Stimulated activated CD8-positive, alpha-beta memory T cell treated with anti-CD3 and anti-CD28 coated beads, Interleukin-4, amount 100 ng/mL, for 24 hours (primary cell): ENCODE measurements at regions not wholly inside any gene's neighbourhood (a gene's known extent, or its start where the extent isn't known, plus 50 kb on each side); places are given as distances from the start of the nearest gene placed in this dataset.
"Not testable (repeated sequence)": the region's sequence is repeated elsewhere in the genome, so short reads cannot be mapped to it uniquely, and the experiment has no call there.

Experiments used
- DNase-seq: peaks from one replicate; pipeline ENCODE4 v3.0.0-alpha.2; 2020; ENCODE audit warnings: low read depth

DNA sequence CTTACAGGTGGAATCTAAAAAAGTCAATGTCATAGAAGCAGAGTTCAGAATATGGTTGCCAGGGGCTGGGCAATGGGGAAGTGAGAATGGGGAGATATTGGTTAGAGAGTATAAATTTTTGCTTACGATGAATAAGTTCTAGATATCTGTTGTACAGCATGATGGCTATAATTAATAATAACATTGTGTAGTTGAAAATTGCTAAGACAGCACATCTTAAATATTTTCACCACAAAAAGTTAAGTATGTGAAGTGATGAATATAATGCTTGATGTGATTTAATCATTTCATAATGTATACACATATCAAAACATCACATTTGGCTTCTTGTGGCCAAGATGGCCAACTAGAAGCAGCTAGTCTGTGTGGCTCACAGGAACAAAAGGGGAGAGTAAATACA lies 425.9 kb upstream of the ACO1 start:
- DNase-seq, result no peak

DNA sequence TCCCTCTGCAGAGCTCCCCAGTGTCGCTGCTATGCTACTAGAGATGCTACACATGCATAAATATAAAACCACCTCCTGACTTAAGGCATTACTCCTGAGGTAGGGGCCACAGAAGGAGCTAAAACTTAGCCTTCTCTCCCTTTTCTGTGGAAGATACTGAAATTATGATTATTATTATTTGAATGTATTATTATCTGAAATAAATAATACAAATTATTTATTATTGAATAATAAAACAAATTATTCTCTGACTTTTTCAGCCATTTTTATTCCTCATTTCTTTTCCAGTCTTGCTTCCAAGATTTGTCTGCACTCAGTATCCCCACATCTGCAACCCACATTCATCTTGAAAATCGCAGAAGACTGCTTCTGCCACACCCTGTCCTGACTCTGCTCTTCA lies 414.9 kb upstream of the ACO1 start:
- no peak for DNase-seq

DNA sequence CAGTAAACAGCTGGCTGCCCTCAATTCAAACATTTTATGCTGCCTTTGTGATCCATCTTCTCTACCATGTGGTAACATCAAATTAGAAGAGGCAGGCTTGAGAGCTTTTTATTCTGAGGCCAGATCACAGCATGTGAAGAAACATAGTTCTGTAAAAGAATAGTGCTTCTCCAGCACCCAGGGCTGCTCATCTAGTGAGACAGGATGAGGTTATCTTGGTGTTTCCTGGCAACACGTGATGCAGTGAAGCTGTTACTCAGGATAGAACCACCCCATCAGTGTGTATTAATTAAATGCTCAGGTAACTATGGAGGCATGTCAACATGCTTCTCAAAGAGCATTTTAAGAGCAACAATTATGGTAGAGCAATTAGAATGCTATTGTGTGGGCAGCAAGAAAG lies 400.5 kb upstream of the ACO1 start:
- no peak for DNase-seq

DNA sequence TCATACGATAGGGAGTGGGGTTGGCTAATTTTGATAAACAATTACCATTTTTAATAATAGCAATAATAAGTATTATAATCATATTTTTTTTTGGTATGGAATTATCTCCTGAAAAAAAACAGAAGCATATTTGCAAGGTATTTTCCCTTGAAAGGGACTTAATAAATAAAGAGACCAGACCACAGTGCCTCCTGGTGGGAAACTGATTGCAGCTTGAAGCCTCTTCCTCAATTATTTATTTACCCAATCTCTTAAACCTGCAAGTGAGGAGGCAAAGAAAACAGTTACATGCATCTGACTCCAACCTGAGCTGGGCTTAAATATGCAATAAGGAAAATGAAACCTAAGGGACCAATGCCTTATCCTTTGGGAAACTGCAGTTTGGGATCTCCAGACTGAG lies 388.1 kb upstream of the ACO1 start:
- no peak for DNase-seq

DNA sequence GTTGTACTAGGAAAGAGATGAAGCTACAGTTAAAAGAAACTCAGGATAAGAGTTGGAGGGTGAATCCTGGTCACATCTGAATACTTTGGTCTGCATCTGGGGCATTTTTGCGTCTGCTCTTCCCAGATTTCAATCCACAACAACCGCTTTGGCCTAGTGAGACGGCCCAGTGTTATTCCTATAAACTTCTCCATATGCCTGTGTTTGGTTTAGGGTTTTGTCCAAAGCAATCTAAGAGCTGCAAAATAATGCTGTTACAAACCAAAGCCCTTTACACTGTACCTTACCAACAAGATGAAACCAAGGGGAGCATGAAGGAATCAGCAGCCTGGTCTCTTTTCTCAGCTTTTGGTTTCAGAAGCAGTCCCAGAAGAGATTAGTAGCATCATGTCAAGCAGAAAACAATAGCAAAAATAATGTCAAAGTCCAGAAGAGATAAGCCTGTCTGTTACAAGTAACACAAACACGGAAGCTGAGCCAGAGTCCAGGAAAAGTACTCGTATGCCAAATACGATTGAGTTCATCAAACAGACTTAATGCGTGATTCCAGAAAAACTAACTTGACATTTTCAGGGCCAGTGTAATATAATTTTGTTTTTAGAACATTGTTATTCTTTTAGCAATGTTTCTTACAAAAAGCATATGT lies 379.9 kb upstream of the ACO1 start:
- no peak for DNase-seq

DNA sequence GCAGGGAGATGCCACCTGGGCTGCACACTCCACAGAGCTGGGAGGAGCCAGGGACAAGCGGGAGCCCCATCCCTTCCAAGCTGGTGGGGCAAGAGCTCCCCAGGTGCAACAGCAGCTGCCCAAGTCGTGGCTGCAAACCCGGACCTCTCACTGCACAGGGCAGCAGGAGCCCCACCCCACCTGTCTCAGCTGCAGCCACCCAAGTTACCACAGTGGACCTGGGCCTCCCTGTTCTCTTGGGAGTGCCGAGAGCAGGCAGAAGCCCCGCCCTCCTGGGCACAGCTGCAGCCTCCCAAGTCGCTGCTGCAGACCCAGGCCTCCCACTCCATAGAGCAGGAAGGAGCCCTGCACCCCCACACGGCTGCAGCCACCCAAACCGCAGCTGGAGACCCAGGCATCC lies 374.1 kb upstream of the ACO1 start:
- no peak for DNase-seq

DNA sequence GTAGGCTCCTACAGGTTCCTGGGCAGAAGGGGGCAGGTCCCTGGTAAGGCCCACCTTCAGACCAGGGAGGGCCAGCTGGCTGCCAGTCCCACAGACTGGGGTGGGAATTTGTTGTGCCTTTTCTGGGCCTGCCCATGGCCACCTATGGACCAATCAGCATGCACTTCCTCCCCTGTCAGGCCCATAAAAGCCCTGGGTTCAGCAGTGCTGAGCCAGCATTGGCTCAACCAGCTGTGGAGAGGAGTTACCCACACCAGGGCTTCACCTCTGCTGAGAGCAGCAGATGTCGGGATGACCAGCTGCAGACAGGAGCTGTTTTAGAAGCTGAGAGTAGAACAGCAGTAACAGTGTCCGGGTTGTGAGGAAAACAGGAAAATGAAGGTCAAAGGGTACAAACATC lies 373.4 kb upstream of the ACO1 start:
- DNase-seq, result no peak

DNA sequence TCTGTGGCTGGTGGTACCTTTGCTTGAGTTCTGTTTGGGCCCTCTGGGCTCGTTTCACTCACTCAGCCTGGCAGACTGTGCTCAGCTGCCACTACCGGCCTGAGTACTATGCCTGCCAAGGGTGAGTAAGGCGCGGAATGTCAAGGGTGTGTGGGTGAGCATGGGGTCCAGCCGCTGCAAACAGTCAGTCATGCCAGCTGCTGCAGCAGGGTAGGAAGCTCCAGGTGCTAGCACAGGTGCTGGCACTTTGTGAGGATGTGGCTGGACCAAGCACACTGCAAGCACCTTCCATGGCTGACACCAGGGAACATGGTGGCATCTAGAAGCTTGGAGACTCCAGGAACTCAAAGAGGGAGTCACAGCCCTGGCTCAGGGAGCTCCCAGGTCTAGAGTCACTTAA lies 368.6 kb upstream of the ACO1 start:
- no peak for DNase-seq

DNA sequence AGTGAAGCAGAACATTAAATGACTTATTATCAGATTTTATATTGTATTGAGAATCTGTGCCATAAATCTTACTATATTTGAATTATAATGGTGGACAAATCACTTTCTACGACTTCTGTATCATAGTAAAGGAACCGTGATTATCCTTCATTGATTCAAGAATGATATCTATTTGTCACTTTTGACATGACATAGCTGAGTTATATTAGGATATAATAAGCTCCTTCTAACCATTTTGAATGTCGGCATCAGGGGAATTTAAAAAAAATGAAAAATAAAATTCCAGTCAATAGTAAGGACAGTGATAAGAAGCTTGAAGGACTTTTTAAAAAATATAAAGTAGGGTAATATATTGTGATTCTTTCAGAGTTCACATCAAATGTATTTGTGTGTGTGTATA lies 338.9 kb upstream of the ACO1 start:
- DNase-seq, result no peak

DNA sequence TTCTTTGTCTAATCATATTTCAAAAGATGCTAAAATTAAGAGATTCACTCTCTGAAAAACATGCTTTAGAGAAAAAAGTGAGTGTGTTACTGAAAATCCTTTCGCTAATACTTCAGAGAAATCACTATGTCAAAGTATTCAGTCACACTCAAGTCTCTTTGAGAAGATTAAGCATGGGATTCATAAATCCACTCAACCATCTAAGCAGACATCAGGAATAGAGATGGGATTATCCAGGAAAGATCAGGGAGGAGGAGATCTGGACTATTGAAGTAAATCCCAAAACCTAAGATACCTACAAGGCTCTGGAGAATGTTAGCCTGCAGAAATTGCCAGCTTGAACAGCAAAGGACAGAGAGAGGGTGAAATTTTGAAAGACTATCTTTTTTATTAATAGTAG lies 317.2 kb upstream of the ACO1 start:
- DNase-seq, result no peak

DNA sequence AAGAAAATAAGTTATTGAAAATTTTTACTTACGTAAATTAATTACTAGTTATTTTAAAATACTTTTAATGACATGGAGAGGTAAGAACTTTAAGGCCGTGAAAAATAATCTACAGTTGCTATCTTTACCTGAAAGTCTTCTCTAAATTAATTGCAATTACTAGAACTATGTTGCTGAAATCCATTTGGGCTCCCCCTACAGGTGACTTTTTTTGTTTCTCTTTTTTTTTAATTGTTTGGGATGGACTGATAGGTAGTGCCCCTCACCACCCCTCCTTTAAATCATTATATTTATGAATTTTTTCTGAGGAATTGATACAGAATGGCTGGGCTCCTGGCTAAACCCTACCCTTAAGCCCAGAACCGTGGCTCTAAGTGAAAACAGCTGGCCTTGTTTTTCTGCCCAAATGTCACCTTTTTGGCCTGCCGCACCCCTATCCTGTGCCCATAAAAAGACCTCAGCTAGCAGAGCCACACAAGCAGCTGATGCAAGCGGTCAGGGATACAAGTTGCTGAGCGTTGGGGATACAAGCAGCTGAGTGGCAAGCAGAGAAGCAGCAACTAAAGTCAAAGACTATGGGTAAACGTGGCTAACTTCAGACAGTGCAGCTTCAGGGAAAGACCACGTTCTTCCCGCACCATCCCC lies 315.2 kb upstream of the ACO1 start:
- no peak for DNase-seq

DNA sequence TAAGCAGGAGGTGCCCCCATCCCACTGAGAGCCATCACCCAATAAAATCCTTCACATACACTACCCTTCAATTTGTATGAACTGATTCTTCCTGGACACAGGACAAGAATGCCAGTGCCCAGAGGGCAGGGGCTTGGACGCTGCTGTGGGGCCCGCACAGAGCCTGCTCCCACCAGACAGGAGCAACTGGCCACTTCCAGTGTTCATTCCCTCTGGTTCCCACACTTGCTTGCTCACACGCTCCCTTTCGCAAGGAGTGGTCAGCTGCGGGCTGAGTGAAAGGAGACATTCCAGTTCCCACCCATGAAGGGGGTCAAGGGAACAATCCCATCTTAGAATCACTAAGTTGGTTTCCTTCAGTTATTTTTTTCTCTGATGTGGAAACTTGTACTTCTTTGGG lies 314.5 kb upstream of the ACO1 start:
- DNase-seq, result no peak

DNA sequence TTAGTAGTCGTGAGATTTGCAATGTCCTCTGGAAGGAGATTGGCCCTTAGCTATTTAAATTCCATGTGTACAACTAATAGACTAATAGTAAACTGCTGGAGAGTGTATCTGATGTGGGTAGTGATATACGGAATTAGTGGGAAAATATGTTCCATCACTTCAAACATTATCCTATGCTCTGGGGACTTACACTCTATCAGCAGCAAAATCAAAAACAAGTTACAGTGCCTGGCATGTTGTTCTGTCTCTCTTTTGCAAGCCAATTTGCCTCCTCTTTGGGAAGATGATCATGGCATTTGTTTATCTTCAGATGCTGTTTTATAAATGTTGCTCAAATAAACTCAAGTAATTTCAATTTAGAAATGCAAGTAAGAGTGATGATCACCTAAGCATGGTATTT lies 311.9 kb upstream of the ACO1 start:
- no peak for DNase-seq

DNA sequence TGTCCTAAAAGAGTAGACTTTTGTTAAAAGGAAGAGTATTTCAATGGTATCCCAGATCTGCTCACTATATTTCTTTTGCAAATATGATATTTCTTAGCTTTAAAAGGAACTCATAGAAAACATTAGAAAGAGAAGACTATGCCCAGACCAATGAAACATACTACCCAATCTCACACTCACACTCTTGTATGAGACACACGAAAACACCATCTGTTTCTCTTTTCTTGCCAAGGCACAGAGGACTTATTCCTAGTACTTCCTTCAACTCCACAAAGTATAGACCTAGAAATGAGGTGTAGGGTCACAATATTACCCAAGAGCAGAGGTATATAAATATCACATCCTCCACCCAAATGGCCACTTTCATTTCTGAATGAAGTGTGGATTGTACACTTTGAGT lies 292.4 kb upstream of the ACO1 start:
- no peak for DNase-seq

DNA sequence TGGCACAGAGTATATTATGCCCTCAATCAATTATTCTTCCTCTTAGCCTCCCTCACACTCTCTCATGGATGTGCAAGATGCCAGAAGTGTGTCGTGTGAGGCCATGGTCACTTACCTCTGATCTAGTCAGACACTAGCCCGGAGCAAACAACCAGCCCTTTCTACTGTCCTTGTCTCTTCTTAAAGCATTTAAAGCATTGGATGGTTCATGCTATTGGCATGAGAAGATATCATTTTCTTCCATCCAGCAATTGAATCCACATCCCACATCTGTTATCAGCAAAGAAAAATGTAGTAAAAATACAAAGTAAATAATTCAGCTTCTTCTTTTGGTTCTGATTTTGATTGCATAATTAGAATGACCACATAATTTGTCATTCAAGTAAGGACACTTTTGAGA lies 267.2 kb upstream of the ACO1 start:
- DNase-seq, result no peak

DNA sequence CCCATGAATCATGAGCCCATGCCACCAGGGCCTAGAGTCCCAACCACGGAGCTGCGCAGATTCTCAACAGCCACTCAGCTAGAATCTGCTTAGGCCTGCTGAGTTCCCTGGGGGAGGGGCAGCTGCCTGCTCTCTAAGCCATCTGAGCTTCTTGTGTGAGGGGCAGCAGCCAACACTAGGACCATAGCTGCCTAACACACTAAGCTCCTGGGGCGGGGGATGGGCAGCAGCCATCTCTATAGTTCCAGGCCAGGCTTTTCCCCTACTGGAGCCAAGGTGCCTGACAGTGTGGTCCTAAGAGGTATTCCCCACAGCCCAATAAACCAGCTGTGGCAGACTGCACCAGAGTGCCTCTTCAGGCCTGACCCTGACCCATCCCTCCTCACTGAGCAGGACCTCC lies 255.9 kb upstream of the ACO1 start:
- no peak for DNase-seq

DNA sequence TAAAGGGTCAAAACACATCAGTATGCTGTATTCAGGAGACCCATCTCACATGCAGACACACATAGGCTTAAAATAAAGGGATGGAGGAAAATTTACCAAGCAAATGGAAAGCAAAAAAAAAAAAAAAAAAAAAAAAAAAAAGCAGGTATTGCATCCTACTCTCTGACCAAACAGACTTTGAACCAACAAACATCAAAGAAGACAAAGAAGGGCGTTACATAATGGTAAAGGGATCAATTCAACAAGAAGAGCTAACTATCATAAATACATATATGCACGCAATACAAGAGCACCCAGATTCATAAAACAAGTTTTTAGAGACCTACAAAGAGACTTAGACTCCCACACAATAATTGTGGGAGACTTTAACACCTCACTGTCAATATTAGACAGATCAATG lies 253.7 kb upstream of the ACO1 start:
- not testable (repeated sequence) for DNase-seq

DNA sequence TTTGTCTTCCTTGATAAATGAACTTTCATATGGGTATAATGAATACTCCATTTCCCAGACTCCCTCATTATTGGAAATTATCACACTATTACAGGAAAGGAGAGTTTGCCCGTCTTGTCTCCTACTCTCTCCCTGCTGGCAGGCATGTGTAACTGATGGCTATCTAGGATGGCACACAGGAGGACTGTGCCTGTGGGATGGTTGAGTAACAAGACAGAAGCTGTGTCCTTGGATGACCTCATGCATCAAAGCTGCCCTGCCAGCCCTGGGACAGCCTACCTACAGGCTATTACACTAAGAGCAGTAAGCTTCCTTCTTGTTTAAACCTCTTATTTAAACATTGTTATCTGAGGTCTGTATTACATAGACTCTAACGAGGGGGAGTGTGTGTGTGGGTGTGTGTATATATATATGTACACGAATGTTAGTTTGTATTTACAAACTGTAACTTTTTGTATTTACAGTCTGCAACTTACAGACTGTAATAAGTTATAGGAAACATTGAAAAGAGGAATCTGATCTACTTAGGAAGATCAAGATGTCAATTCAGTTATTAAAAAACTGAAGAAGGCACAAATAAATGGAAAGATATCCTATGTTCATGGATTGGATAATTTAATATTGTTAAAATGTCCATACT lies 247.6 kb upstream of the ACO1 start:
- no peak for DNase-seq

DNA sequence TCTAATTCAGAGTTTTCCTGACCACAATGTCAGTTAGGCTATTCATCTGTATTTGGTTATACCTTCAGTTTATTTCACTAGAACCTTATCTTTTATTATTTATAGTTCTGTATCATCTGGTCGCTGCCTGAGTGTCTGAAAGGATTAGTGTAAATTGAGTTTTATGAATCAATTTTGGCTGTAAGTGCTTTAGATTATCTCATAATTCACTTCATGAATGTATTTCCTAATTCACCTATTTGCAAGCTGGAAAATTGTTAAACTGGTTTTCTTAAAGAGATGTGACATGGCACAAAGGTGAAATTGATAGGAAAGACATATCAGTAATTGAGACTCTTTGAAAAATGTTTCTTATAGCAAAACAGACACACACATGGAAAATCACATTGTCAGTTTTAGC lies 242.4 kb upstream of the ACO1 start:
- no peak for DNase-seq

DNA sequence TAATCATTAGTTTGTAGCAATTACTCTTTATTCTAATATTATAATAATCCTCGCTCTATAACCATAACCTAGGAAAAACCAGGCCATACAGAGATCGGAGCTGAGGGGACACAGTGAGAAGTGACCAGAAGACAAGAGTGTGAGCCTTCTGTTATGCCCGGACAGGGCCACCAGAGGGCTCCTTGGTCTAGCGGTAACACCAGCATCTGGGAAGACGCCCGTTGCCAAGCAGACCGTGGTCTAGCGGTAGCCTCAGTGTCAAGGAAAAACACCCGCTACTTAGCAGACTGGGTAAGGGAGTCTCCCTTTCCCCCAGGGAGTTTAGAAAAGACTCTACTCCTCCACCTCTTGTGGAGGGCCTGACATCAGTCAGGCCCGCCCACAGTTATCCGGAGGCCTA lies 235.9 kb upstream of the ACO1 start:
- not testable (repeated sequence) for DNase-seq

DNA sequence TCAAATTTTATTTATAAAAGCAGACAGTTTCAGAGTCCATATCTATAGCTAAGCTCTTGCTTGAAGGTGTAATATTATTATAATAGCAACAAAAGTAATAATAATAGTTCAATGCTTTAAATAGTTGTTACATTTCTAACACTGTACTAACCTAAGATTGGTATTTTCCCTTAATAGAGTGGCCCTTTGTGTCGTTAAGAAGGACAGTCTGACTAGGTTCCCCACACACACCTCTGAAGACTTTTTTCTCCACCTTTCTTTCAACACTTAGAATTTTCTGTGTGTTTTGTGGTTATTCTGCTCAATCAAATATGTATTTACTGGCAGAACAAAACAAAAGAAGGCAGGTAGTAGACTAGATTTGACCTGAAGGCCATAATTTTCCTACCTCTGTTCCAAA lies 223.2 kb upstream of the ACO1 start:
- no peak for DNase-seq

DNA sequence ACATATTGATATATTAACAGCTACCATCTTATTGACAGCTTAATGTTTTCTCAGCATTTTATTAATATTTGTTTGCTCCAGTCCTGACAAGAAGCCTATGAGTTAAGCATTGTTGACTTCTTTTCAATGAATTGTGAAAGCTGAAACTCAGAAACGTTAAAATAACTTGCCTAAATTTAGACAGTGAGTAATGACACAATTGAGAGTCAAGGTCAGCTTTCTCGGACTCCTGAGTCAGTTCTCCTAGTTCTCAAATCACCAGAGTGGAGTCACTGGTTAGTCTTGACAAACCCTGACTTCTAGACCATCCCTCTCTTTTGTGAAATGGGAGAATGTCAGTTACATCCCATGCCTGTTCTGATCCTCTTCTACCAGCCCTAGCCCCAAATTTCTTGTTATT lies 222.7 kb upstream of the ACO1 start:
- no peak for DNase-seq

DNA sequence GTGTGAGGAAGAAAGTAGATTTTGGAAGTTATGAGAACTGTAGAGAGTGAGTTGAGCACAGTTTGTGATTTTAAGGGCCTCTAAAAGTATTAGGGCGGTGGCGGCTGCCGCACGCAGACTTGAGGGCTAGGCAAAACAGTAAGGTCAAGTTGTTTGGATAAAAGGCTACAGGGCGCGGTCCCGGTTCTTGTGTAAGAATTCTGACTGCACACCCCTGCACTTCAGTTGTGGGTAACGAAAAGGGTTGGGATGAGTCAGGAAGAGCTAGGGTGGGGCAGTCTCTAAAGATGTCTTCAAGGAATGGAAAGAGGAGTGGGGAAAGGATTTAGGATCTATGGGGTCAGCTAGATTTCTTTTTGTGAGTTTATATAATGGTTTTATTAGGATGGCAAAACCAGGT lies 218.1 kb upstream of the ACO1 start:
- DNase-seq, result not testable (repeated sequence)

DNA sequence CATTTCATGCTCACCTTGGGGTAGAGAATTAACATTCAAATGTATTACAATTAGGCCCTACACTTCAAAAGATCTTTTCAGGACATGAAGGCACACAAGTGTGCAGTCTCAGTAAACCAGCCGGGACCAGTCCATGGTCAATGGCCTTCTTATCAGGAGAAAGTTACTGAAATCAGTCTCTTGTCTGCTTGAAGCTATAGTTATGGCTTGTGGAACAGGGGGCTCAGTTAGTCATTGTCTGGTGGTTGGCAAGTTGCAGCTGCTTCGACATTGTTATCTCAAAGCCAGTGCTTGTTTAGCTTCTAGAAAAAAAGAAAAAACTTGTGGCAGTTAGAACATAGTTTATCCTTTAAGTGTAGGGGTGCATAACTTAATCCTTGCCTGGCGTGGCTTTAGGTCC lies 213.1 kb upstream of the ACO1 start:
- no peak for DNase-seq
